SK-MEL-5 (cell line): ENCODE measurements at regions not wholly inside any gene's neighbourhood (a gene's known extent, or its start where the extent isn't known, plus 50 kb on each side); places are given as distances from the start of the nearest gene placed in this dataset.

Source experiments
- DNase-seq: peaks from one replicate; pipeline ENCODE4 v3.0.0-alpha.2; 2016; ENCODE audit warnings: low read depth, low spot score
- in situ Hi-C: cut with HindIII; loops from 2 replicates; pipeline ENCODE4 v1.10.0; 2016; ENCODE audit warnings: low sequenced_read_pairs, high pct_unique_total_duplicates, low pct_unique_long_range_greater_than_20kb

- no peak for DNase-seq
- in situ Hi-C loops = no loop called here
Observed at GRCh38 chr3:124248471-124249028, 256.6 kb upstream of the ROPN1 start.

- in situ Hi-C loops = no loop called here
- DNase-seq = no peak
Observed at GRCh38 chr3:124249038-124249437, 257.1 kb upstream of the ROPN1 start.

DNA sequence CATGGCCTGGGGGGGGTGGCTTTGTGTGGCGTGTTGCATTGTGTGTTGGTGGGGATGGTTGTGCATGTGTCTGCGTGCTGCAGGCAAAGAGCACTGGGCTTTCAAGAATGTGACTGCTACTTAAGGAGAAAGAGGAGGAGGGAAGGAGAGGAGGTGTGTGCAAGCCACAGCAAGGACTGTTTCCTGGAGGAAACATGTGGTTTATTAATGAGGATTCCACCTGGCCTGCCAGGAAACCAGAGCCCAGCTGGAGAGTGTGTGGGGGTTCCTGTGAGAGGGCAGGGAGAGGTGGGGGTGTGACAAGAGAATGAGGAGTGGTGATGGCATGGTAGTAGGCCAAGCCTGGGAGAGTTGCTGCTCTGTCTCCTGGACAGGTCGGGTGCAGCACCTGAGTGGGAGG, 258.1 kb upstream of the ROPN1 start:
- no peak for DNase-seq
- in situ Hi-C loops = no loop called here

GRCh38 chr3:124256156-124256555, 264.2 kb upstream of the ROPN1 start:
- in situ Hi-C loops = no loop called here
- DNase-seq = no peak

GRCh38 chr3:124256599-124256998, 264.7 kb upstream of the ROPN1 start:
- in situ Hi-C loops = no loop called here
- no peak for DNase-seq

GRCh38 chr3:124257336-124257864, 265.5 kb upstream of the ROPN1 start:
- DNase-seq = no peak
- in situ Hi-C loops = no loop called here

DNA sequence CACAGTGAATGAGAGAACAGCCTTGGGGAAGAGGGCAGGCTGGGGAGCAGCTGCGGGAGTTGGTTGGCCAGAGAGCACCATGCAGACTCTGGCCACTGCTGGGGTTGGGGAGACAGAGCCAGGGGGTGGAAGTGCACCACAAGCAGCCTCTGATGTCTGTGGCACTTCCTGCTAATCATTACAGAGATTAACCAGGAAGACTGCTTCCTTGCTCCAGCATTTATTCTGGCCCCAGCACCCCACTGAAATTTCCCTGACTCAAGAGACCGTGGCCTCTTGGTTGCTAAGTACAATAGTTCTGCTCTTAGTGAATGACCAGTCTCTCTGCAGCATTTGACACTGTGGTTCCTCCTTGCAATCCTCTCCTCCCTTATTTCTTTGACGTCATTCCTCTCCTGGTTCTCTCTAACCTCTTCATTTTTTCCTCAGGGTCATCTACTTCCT, 266.2 kb upstream of the ROPN1 start:
- DNase-seq = no peak
- in situ Hi-C loops = no loop called here

DNA sequence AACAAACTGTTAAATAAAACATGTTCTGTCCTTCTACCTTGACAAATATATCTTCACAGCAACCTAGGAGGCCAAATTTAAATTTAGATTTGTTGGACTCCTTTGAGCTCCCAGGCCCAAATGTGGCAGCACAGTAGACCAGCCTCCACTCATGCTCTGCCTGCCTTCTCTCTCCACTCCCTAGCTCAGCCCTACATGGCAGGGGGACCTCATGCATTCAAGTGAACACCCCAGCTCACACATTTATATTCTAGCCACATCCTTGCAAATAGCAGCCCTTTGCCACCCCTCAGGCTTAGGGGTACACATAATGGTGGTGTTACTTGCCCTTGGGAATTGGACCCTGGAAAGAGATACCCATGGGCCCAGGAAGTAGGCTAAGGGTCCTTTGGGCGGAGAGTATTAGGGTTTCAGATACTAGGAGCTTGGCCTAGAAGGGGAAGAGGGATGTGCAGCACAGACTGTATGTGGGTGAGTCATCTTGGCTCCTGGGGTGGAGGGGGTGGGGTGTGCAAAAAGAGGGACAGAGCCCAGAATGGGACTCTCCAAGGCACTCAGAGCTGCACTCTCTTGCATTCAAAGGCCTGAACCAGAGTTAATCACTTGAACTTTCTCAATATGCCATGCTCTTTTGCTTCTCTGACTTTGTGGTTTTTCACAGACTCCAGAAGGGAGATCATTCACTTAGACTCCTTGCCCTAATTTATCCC, 268.4 kb upstream of the ROPN1 start:
- in situ Hi-C loops = no loop called here
- DNase-seq = no peak

- DNase-seq = no peak
- in situ Hi-C loops = no loop called here
Observed at GRCh38 chr3:124261306-124261705, 269.4 kb upstream of the ROPN1 start.

GRCh38 chr3:124263168-124263567, 271.2 kb upstream of the ROPN1 start:
- in situ Hi-C loops = no loop called here
- peak; percentile 26 for DNase-seq

- no peak for DNase-seq
- in situ Hi-C loops = no loop called here
Observed at GRCh38 chr3:124264346-124264745, 272.4 kb upstream of the ROPN1 start.

DNA sequence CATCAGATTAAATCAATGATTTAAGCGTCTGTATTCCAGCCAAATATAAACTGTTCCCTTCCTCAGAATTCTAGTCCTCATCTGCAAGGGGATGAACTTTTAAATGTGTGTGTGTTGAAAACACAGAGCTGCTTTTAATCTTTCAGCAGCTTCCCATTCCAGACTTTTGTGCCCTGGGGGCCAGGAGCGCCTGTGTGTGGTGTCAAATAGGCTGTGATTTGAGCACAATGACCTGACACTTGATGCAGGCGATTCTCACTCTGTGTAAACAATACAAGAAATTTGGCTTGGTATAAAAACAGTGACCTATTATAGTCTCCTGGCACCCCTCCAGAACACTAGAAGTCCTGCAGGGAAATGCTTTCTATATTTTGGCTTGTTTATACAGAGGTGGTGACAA, 274.6 kb upstream of the ROPN1 start:
- in situ Hi-C loops = no loop called here
- peak; percentile 77 for DNase-seq

DNA sequence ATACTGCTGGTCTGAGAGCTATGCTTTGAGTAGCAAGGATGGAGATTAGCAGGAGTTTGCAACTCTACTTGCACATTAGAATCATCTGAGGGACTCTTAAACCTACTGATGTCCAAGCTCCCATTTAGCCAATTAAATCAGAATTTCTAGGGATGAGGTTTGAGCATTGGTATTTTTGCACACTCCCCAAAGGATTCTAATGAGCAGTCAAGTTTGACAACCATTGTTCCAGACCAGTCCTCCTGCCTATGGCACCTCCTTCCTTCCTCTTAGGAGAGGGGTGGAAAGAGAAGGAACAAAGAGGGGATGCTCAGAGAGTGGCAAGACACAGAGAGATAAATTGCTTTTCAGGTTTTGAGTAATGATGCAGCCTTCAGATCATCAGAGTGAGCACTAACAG, 275.5 kb upstream of the ROPN1 start:
- no peak for DNase-seq
- in situ Hi-C loops = no loop called here

DNA sequence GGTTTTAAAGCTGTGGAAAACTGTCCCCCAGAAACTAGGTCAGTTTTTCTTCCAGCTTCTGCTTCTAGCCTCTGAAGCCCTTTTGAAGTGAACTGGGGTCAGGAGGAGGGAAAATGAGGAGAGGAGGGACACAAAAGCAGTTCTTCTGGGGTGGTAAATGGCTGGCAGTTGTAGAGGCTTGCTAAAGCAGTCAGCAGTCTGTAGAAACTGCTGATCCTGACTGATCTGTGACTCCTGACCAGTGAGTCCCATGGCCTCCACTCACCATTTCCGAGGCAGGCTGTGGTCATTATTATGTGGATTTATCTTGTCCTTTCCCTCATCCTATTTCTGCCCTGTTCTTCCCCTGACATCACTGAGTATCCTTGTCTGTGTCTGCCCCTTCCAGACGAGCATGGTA, 276.4 kb upstream of the ROPN1 start:
- in situ Hi-C loops = no loop called here
- DNase-seq = no peak

- DNase-seq = no peak
- in situ Hi-C loops = no loop called here
Observed at GRCh38 chr3:124269619-124270018, 277.7 kb upstream of the ROPN1 start.

DNA sequence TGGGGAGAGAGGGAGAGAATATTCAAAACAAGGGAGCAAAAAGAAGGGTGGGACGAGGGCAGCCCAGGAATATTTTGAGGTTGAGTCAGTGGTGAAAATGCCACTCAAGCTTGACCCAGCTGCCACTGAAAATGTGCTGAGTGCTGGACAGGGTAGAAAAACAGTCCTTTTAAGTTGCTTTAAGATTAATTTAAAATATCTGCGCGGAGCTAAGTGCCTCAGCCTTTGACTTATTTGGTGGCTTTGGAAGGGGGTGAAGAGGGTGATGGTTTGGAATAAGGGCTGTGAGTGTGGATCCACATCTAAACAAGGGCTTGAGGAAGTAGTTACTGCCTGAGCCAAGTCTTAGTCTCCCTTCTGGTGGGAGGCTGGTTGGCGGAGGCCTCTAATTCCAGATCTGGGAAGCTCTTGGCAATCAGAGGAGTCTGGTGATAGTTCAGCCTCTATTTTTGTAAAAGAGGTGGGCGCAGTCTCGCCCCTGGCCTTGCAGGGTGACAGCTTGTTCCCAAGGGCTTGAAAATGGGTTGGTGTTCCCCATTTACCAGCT, 280.8 kb upstream of the ROPN1 start:
- in situ Hi-C loops = no loop called here
- DNase-seq = no peak

- in situ Hi-C loops = no loop called here
- DNase-seq = no peak
Observed at GRCh38 chr3:124273651-124274050, 281.7 kb upstream of the ROPN1 start.

DNA sequence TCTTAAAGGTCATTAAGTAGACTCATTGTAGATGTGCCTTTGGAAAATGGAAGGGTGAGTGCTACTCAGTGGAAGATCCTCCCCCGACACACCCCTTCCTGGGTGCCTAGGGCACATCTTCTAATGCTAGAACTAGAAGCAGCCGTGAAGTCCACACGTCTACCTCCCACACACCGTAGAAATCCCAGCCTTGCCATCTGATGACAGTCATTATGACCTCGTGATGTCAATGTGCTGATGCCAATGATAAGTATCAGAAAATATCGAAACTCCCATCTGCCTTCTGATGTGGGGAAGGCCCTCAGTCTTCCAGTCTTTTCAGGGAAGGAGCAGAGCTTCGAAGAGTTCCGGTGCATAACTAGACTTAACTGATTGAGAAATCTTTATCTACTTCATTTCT, 282.1 kb upstream of the ROPN1 start:
- in situ Hi-C loops = no loop called here

DNA sequence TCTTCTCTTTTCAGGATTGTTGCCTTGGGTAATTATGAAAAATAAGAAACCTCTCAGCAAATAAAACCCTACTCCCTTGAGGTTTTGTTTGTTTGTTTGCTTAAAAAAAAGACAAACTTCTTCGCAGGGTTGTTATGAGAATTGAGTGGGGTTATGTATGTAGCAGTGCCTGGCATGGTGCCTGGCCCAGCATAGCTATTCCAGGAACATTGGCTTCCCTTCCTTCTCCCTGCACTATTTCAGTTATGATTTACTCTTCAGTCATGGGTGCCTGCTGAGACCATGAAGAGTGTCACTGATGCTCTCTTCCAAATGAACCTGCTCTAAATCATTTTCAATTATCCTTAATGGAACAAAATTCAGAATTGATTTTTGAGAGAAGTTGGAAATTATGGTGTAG, 283.5 kb upstream of the ROPN1 start:
- in situ Hi-C loops = no loop called here

More for the DNA sequence above, 282.1 kb upstream of the ROPN1 start:
- DNase-seq = no peak

More for the DNA sequence above, 283.5 kb upstream of the ROPN1 start:
- DNase-seq = no peak
